ENCODE measurements at regions not wholly inside any gene's neighbourhood (a gene's known extent, or its start where the extent isn't known, plus 50 kb on each side); places are given as distances from the start of the nearest gene placed in this dataset.

DNA sequence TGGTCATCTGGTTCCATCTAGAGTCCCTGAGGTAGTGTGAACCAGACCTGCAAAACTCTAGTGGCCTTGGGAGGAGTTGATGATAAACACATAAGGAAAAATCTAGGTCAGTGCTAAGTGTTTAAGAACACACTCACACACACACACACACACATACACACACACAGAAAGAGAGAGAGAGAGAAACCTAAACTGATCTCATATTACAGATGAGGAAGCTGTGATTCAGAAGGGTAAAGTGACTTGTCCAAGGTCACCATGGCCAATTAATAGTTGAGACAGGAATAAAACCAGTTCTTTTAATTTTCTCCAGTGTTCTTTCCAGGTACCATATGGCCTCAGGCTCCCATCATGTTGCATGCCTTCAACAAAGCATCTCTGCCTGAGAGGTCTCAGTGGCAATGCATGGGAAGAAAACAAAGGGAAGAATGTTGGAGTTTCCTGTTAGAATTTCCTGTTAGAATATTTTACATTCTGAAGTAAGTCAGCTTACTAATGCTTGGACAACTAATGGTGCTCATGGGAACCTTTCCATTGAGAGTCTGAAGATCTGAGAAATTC is 77.3 kb upstream of the TSPAN2 start:
- H3K27me3 ChIP-seq = no peaks in the 10 kb centered on the region
- H3K27ac ChIP-seq = no peak overlapping the region
- H3K4me1 ChIP-seq = no peaks in the 10 kb centered on the region
- no peak for TF ChIP-seq POLR2A (IDR thresholded peaks at IDR 0.05)
- TF ChIP-seq, protein P1, sequence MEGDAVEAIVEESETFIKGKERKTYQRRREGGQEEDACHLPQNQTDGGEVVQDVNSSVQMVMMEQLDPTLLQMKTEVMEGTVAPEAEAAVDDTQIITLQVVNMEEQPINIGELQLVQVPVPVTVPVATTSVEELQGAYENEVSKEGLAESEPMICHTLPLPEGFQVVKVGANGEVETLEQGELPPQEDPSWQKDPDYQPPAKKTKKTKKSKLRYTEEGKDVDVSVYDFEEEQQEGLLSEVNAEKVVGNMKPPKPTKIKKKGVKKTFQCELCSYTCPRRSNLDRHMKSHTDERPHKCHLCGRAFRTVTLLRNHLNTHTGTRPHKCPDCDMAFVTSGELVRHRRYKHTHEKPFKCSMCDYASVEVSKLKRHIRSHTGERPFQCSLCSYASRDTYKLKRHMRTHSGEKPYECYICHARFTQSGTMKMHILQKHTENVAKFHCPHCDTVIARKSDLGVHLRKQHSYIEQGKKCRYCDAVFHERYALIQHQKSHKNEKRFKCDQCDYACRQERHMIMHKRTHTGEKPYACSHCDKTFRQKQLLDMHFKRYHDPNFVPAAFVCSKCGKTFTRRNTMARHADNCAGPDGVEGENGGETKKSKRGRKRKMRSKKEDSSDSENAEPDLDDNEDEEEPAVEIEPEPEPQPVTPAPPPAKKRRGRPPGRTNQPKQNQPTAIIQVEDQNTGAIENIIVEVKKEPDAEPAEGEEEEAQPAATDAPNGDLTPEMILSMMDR (IDR thresholded peaks at IDR 0.05) = no peak
- intact Hi-C loops (cut with DNase I; ENCODE audit: low total_unique reads) = no loop called here
- no peaks in the 10 kb centered on the region for H3K9me3 ChIP-seq
- H3K4me3 ChIP-seq = no peak overlapping the region
- DNase-seq = no peak
- no peaks in the 10 kb centered on the region for H3K36me3 ChIP-seq

DNA sequence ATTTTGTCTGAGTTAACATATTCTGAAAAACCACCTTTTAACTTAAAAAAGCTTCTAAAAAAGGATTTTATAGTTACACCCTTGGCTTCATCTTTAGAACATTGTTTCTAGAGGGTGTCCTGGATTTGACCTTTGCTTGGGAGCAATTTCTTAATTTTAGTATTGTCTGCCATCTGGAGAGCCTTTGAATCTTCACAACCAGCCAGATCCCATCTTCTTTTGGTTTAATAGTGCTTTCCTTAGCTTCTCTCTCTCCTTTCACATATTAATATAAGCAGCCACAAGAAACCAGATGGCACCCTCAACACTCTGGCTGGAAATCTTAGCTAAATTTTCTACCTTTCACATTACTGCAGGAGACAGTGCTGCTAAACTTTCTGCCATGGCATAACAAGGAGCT is 76.5 kb upstream of the TSPAN2 start:
- TF ChIP-seq POLR2A (IDR thresholded peaks at IDR 0.05) = no peak
- TF ChIP-seq, protein P1 (IDR thresholded peaks at IDR 0.05) = no peak
- H3K27me3 ChIP-seq = no peaks in the 10 kb centered on the region
- no peaks in the 10 kb centered on the region for H3K9me3 ChIP-seq
- no peak overlapping the region for H3K4me3 ChIP-seq
- no peak overlapping the region for H3K27ac ChIP-seq
- no peaks in the 10 kb centered on the region for H3K4me1 ChIP-seq
- DNase-seq = no peak
- no peaks in the 10 kb centered on the region for H3K36me3 ChIP-seq
- intact Hi-C loops (cut with DNase I; ENCODE audit: low total_unique reads) = no loop called here

DNA sequence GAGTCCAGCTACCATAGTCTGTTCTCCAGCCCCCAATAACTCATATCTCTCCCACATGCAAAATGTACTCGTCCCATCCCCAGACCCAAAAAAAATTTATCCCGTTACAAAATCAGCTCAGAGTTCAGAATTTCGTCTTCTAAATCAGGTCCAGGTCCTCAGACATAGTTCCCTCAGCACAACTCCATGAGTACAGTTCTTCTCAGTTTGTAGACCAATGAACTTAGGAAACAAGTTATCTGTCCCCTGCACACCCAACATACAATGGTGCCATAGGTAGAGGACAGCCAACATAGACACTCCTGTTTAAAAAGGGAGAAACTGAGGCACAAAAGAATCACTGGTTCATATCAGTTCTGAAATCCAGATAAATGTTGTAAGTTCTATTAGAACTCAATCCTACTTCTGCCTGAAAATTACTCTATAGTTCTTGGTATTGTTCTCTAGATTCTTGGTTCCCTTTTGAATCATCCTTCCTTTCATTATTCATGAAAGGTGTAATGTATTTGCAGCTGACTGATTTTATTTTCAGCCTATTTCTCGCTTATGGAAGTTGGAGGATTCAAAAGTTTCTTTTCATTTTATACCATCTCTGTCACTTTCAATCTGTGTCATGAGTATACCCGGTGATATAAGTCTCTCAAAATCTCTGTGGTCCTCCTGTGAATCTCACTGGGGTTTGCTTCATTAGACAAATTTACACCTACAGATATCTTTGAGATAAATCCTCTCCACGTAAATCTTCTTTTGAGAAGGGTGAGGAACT is 75.8 kb upstream of the TSPAN2 start:
- no peaks in the 10 kb centered on the region for H3K4me1 ChIP-seq
- DNase-seq = no peak
- intact Hi-C loops (cut with DNase I; ENCODE audit: low total_unique reads) = no loop called here

DNA sequence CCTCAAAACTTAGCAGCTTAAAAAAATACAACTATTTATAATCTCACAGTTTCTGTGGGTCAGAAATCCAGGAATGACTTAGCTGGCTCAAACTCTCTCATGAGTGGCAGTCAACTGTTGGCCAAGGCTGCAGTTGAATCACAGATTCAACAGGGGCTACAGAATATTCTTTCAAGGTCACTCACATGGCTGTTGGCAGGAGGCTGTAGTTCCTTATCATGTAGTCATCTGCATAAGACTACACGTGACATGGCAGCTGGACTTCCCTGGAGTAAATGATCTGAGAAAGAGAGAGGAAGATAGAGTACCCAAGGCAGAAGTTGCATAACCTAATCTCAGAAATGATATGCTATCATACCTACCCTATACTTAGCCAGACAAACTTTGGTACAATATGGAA is 75.2 kb upstream of the TSPAN2 start:
- DNase-seq = no peak
- Histone ChIP-seq H3K27ac (no peak overlapping the region), H3K27me3 (no peaks in the 10 kb centered on the region), H3K36me3 (no peaks in the 10 kb centered on the region), H3K4me3 (no peak overlapping the region), H3K9me3 (no peaks in the 10 kb centered on the region), H3K4me1 (no peaks in the 10 kb centered on the region)
- no peak for TF ChIP-seq POLR2A (IDR thresholded peaks at IDR 0.05)
- TF ChIP-seq, protein P1 (IDR thresholded peaks at IDR 0.05) = no peak
- intact Hi-C loops (cut with DNase I; ENCODE audit: low total_unique reads) = no loop called here

More for the DNA sequence above, 75.8 kb upstream of the TSPAN2 start:
- TF ChIP-seq, protein P1 (IDR thresholded peaks at IDR 0.05) = no peak
- no peak for TF ChIP-seq POLR2A (IDR thresholded peaks at IDR 0.05)
- no peaks in the 10 kb centered on the region for H3K9me3 ChIP-seq
- H3K27ac ChIP-seq = no peak overlapping the region
- H3K4me3 ChIP-seq = no peak overlapping the region
- H3K36me3 ChIP-seq = no peaks in the 10 kb centered on the region
- no peaks in the 10 kb centered on the region for H3K27me3 ChIP-seq

DNA sequence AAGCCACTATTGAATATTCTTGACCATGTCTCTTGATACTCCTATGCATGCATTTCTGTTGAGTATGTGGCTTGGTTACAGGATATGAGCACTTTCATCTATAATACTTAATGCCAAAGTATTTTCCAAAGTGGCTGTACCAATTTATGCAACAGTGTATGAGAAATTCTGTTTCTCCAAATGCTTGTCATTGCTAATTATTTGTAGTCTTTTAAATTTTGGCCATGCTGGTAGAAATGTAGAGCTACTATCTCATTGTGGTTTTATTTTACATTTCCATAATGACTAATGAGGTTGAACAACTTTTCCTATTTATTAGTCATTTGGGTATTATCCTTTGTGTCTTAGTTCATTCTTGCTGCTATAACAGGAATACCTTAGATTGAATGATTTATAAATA is 71.4 kb upstream of the TSPAN2 start:
- DNase-seq = no peak
- H3K27me3 ChIP-seq = no peaks in the 10 kb centered on the region
- H3K4me3 ChIP-seq = no peak overlapping the region
- TF ChIP-seq, protein P1 (IDR thresholded peaks at IDR 0.05) = no peak
- intact Hi-C loops (cut with DNase I; ENCODE audit: low total_unique reads) = no loop called here
- H3K27ac ChIP-seq = no peak overlapping the region
- H3K4me1 ChIP-seq = peaks cover 9 to 26% of the 10 kb centered on the region in 2 donors
- no peaks in the 10 kb centered on the region for H3K9me3 ChIP-seq
- H3K36me3 ChIP-seq = no peaks in the 10 kb centered on the region

Measured in uterus (tissue), 3 donors.